ENCODE measurements at regions not wholly inside any gene's neighbourhood (a gene's known extent, or its start where the extent isn't known, plus 50 kb on each side); places are given as distances from the start of the nearest gene placed in this dataset.

DNA sequence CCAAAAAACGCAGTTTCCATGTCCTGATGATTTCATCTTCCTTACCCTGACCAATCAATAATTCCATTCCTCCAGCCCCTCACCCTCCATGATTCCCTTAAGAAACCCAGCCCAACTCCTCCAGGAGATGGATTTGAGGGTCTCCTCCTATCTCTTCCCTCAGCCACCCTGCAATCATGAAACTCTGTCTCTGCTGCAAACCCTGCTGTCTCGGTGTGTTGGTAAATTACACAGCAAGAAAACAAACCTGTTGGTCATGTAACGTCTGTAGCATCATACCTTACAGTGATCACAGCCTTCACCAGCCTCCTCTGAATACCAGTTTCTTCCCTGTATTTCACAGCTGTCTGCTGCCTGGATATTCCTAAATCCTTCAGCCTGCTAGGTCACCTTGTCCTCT lies 300.7 kb upstream of the NEBL start:
- DNase-seq, result no peak

DNA sequence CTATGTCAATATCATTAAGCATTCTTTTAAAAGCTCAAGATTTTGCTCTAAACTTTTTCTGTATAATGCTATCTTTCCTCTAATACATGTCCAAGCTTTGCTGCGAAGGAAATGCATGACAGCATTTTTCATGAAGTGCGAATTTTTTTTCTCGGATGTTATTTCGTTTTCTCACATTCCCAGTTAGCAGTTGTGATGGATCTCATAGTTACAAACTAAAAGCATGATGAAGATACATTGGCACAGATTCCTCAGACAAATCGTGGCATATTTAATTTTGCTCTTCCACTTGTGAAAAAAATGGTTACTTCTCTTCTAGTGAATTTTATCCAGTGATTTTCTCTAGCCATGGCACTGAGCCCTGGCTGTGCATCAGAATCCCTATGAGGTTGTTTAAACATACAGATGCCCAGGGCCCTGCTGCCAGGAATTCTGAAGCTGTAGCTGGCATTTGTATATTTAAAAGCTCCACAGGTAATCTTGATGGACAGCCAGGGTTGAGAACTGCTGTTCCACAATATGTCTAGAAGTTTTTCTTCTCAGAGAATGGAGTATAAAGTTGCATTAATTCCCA lies 299.8 kb upstream of the NEBL start:
- no peak for DNase-seq

DNA sequence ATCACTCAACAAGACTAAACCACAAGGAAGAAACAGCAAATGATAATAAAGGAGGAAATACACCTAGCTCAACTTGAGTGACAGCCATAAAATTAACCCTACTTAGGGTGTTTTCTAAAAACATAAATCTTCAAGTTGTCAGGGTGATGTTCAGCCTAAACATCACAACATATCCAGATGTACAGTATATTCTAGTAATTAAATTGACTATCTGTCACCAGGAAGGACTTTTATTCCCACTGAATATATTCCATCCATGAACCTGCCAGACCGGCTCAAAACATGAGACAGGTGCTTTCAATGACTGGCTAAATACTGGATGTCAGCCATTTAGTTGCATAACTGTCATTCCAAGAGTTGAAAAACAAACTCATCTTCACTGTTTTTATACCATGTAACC lies 298.1 kb upstream of the NEBL start:
- no peak for DNase-seq

DNA sequence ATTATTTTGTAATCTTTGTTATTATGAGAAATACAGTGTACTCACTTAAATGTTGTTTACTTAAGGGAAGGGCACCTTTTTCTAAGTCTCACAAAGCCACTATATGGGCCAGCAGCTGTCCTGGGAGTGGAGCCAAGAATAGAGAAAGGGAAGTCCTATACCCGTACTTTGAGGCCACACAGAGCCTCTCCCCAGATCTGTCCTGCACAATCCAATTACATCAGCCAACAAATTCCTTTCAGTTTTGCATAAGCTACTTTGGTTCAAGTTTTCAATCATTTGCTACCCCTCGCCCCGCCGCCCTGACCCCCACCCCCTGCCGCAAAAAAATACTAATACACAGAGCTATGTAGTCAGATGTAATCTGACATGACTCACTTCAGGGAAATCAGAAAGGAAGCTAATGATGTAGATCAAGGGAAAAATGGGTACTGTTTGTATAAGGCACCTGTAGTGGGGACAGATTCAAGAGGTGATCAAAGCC lies 297.4 kb upstream of the NEBL start:
- no peak for DNase-seq

DNA sequence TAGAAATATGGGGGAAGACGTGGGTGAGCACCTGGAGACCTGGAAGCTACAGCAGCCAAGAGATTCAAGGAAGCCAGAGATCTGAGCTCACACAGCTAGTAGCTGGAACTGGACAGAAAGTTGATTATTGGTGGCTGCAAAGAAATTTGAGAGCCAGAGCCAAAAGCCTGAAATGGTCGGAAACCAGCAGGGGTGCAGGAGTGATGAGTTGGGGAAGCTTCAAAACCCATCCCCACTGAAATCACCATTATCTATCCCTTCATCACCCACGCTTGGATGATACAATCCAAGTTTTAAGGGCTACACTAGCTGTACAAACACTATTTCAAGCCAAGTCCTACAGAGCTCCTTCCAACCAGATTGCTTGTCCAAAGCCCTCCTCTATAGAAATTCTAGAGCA lies 296.1 kb upstream of the NEBL start:
- no peak for DNase-seq

DNA sequence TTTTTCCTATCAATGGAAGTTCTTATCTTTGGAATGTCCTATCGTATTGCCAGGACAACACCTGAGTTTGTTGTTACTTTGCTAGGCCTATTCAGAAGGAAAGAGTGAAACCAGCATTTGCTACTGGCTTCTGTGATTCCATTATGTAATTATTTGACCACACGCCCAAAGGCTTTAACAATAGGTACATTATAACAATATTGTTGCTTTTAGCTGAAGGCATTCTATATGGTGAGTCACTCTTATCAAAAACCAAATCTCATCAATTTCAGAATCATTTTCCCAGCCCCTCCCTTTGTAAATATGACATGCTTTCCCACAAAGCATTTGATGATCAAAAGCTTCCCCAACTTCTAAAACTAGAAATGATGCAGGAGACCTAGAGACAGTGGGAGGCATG lies 294.4 kb upstream of the NEBL start:
- DNase-seq, result no peak

DNA sequence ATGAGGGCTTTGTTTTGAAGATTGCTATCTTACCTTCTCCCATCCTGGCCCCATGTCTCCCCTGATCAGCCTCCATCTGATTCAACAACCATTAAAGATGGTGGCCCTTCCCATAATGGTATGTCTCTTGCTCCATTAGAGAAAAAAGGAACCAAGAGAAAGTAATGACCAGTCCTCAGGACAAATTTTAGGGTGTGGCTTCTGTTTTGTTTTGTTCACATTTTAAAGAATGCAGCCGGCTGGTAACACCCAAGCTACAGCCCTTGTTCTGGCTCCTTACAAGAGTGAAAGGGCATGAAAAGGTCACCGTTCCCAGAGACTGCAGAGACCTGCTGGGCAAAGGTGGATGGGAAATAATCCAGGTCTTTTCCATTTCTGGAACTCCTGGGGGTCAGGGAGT lies 287.9 kb upstream of the NEBL start:
- DNase-seq, result no peak

DNA sequence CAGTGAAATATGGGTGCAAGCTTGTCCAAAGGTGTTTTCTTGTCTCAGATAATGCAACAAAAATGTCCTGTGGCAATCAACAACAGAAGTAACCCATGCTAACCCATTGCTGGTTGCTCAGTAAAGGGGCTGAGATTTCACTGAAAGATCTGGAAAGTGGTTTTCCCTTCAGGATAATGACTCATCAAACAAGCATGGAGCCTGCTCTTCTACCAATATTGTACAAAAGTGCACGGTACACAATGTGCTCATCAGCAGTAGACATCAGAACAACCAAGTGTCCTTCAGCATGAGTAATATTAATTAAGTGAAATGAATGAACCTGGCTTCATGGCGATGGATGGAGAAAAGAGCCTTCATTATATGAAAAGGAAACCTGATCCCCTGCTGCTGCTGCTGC lies 287.1 kb upstream of the NEBL start:
- no peak for DNase-seq

DNA sequence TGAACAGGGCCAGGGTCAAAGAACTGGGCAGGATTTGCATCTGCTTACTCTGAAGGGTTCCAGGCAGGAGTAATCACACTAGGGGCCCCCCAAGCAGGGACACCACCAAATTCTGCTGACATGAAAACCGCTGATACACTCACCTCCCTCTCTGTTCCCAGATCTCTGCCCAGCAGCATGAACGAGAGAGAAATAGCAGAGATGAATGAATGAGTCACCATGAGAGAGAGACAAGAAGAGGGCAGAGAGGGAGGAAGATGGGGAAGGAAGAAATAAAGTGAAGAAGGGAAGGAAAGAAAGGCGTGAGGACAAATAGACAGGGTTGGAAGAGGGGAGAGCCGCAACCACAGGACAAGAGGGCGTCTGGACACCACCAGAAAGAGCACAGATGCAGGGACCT lies 285.9 kb upstream of the NEBL start:
- no peak for DNase-seq

DNA sequence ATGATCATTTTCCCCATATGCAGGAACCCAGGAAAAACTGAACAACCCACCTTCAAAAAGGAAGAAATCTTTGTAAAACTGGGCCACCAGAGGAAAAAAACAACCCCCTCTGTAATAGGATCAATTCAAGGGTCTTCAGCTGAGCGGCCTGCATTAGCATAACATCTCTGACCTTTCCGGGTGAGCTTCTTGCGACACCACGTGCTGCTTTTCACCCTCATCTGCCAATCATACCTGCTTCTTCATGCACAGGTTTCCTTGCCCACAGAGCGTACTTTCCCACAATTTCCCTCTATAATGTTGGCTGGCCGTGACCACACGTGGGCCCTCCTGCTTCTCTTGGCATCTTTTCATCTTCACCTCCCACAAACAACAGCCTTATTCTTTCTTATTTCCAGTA lies 284.3 kb upstream of the NEBL start:
- no peak for DNase-seq

DNA sequence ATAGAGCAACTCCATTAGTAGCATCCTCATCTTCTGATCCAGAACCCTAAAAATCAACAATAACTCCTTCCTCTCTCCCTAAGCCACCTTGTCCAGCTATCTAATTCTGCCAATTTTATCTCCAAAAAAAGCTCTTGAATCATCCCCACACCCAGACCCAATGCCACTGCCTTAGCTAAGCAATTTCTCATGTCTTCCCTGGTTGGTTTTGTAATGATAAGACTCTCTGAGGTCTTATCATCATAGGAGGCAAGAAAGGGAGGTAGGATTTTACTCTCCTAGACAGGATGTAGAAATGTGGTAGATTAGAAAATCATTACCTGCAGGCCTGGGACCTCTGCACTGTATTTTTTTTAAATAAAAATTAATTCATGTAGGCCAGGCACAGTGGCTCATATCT lies 283.5 kb upstream of the NEBL start:
- no peak for DNase-seq

DNA sequence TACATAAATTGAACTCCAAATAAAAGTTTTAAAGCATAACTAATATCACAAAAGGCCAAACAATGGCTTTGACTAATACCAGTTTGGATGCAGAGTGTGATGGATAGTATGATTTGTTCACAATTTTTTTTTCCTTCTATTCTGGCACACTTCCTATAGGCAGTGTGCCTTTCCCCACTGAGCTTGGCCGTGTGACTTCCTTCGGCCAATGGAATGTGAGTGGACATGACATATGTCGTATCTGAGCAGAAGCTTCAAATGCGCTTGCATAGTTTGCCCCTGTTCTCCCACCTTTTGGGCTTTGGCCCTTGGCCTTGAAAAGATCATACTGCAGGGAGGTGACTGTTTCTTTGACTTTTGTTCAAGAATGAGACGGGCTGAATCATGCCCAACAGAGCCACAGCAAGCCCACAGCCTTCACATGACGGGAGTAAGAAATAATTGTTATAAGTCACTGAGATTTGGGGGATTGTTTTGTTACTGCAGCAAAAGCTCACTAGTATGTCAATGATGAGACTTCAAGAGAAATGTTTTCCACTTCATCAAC lies 279.9 kb upstream of the NEBL start:
- no peak for DNase-seq

DNA sequence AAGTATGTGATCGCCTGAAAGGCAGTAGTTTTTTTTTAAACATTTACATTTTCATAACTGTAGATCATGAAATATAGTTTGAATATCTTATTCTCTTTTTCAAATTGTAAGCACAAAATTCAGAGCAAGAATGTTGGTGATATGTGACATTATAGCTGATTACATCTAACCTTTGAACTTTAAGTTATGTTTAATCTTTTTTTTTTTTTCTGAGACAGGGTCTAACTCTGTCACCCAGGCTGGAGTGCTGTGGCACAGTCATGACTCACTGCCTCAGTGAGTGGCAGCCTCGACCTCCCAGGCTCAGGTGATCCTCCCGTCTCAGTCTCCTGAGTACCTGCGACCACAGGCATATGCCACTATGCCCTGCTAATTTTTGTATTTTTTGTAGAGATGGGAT lies 278.7 kb upstream of the NEBL start:
- no peak for DNase-seq

DNA sequence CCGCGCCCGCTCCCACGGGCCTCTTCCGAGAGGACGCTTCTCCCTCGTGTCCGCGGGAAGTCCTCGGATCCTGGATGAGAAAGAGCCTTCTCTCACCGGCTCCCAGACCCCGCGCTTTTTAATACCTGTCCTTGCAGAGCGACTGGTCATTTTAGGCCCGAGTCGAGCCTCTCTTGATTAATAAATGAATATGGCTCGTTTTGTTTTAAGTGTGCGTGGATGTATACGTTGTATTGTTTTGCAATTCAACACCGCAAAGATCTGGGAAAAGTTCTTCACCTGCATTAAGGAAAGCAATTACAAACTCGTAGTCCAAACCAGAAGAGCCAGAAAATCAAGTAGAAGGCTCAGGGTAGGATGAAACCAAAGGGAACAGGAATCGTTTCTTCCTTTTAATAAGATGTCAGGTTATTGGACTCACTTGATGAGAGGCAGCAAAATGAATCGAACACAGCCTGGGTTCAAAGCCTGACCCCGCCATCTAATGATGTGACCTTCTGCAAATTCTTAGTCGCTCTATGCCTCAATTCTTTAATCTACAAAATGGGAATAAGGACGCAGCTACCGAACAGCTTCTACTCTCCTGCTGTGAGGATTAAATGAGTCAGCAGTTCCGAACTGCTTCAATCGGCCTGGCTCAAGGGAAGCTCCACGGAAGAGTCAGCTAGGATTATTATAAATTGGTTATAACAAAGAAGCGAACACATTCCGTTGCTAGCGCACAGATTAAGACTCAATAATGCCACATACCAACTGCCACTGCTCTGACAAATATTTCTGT lies 277.8 kb upstream of the NEBL start:
- no peak for DNase-seq

DNA sequence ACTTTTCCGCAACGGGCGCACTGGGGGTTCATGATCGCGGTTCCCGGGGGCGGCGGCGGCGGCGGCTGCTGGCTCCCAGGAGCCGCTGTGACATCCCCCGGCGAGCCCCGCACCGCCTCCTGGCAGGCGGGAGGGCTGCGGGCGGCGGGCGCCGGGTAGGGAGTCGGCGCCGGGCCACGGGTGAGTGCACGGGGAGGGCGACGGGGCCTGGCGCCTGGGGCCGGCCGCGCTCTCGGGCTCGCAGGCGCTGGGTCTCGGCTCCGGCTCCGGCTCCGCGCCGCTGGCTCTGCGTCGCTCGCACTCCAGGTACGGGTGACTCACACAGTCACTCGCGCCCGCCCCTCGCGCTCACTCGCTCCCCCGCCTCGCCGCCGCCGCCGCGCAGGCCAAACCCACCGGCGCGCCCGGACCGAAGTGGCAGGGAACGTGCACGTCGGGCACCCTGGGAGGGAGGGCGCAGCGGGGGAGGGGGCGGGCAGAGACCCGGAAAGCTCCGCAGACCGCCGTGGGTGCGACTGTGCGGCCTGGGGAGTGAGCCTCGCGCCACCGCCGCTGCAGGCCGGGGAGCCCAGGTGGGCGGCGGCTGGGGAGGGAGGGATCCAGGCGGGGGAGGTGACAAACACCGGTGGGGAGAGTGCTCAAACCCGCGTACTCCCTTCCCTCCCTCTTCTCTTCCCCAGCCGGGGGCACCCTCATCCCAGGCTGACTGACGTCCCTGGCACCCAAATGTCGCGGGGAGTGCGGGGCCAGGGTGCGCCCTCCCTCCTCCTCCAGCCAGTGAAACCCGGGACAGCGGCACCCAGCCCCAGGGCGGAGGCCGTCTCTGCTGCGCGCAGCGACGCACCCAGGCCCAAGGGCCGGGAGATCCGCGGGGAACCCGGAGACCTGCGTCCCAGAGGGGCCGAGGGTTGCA lies 276.9 kb upstream of the NEBL start:
- DNase-seq, result peak; percentile 1

DNA sequence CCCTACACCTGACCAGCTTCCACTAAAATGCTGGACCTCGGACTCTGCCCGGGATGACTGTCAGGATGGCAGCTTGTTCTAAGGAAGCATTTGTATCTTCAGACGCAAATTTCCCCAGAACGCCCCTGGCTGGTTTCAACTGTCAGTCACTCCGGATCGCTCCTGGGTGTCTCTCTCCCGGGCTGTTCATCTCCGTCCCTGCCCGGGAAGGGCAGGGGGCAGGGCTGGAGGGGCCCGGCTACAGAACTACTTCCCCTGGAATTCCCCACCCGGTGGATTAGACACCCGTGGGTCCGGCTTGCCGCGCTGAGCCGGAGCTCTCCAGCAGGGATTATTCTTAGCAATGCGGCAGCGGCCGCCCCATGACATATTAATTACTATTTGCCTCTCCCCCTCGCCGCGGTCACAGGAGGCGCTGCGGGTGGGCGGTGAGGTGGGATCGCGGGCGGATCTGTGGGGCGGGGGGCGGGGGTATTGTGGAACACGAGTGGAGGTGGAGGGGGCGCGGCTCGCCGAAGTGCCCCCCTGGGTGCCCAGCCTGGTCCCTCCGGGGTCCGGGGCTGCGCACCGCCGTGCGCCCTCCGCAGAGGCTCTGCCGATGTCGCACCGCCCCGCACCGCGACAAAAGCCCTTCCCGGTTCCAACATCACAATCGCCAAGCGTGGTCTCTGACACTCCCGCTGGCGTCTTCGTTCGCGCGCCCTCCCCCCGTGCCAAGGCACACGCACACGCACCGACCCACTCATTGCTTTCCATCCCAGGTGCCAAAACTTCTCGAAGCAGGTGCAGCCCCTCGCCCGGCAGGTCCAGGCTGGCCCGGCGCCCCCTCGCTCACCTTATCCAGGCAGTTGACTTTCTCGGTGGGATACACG lies 276.1 kb upstream of the NEBL start:
- DNase-seq, result no peak

DNA sequence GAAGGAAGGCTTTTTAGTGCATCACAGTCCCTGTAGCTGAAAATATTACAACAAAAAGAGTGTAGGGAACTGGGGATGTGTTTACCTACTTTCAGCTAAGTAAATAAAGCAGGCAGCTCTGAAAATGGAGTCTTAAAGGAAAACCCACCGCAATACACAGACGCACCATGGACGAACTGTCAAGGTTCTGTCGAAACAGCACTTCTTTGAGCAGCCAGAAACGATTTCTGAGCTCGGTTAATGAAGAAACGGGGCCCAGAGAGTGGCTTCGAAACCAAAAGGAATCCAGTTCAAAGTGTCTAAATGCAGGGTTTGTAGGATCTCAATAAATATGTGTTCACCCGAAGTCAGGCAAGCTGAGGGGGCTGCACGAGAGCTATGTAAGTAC lies 275.4 kb upstream of the NEBL start:
- DNase-seq, result no peak

DNA sequence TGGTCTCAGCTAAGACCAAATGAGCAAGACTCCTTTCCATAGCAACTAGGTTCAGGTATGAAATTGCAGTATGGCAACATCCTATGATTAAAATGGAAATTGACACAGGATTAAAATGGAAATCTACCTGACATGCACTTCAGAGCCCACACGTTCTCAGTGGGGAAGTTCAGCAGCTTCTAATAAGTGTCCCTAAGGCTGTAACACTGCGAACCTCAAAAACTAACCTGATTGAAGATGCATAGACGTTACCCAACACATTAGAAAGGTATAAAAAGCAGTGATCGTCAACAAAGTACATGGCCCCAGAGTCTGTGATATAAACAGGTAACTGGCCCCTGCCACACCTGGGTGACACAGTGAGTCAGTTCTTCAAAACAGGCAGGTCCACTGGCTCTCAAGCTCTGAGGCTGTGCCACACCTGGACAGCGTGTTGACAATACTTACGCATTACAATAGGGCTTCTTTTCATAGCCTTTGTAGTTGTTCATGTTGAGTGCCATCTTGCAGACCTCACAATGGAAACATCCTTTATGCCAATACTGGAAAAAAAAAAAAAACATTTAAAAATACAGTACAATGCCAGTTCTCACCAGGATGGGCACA lies 274.9 kb upstream of the NEBL start:
- no peak for DNase-seq

DNA sequence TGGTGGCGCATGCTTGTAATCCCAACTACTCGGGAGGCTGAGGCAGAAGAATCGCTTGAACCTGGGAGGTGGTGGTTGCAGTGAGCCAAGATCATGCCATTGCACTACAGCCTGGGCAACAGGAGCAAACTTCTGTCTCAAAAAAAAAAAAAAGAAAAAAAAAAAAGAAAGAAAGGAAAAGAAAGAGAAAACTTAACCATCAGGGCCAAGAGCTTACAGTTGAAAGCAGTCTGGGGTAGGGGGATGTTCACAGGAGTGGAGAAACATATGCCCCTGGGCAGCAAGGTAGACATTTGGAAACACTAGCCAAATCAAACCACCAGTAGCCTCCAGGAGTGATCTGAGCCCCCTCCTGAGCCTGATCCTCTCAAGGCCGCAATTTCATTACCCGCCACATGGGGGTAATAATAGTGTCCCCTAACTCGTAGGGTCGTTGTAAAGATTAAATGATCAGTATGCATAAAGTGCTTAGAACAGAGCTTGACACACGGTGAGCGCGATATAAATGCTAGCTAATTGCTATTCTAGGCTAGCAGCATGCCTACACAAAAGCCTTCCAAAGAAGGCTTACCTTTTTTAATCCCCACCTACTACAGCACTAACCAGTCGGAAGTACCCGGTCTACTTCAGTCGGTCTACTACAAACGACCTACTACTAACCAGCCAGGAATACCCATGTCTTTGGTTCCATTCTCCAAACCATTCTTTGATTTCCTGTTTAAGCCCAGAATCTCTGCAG lies 274.3 kb upstream of the NEBL start:
- DNase-seq, result no peak

DNA sequence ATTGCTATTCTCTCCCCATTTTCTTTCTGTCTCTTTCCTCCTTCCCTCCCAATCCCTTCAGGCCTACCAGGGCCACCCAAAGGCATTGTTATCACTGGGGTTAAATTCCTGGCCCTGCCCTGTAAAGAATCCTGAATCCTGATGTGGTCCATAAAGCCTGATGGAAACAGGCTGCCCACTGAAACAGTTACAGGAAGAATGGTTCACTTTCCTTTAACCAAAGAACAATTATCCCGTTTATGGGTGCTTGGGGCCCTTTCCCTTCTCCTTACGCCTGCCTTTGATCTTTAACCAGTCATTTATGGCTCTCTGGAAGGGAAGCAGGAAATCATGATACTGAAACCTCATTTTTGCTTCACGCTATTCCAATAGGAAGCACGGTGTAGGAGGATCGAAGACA lies 273.1 kb upstream of the NEBL start:
- no peak for DNase-seq

DNA sequence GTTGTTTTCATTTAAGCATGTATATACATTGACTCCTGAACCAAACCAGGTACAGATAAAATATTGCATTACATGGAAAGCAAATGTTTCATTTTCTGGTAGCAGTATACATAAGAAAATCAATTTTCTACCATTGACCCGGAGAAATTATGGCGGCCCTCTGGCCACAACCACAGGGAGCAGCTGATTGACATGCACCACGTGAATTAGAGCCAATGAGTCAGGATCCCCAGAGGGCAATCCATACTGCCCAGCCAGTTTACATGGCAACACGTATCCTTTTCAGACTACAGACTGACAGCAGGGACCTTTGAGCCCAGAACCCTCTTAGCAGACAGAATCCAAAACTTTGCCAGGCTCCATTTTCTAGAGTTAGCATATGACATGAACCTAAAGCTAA lies 272.2 kb upstream of the NEBL start:
- DNase-seq, result no peak
